Heart left ventricle (tissue), 13 donors: ENCODE measurements at regions not wholly inside any gene's neighbourhood (a gene's known extent, or its start where the extent isn't known, plus 50 kb on each side); places are given as distances from the start of the nearest gene placed in this dataset.

ENCODE experiments used
- POLR2A ChIP-seq, 2 donors: fragments of 450-650 bp; IDR thresholded peaks; one replicate each; pipeline ENCODE4 v1.6.1; 2017; ENCODE audit warnings: antibody characterized with exemption in 2 of 2, mild to moderate bottlenecking in 2 of 2, moderate library complexity in 2 of 2
- TF ChIP-seq, protein P1 (sequence below), 12 donors: fragments of 200-600 bp; sonication (generic) in 4 of 12; IDR thresholded peaks; one replicate each; pipeline versions ENCODE4 v1.5.0 to v1.8.0; 2018 to 2022; ENCODE audit warnings: antibody characterized with exemption in 12 of 12, mild to moderate bottlenecking in 5 of 12
- donor health status: ischemic (EF 13 %, LVEDD 7.1; RV severe dilation, severe dysfunction).
- donor health status: DM: no; HTN: yes; CAD: no.
- donor health status: DM: no; HTN: no; CAD: no.
- donor health status: ischemic (EF 25% LVEDD 6.9; RV normal size, moderate dysfunction).
- donor health status: ischemic (EF 25% LVEDD 5.7; RV mildly dilated, moderate dysfunction).
- donor health status: ischemic (EF 35%, LVEDD 5.7; RV mildly dilated, moderate dysfunction).
- donor health status: nonischemic (EF 11% LVEDD 7.7; RV severe dilation, severe dysfunction).
- donor health status: DM: yes; HTN: yes; CAD: no.
- donor health status: PGD.
- donor health status: ischemic (EF 29% LVEDD 5.4; RV normal size, mild dysfunction).
- donor health status: nonischemic (EF 23%, LVEDD 6.1; RV moderate dilation, normal function).

- no peak for TF ChIP-seq POLR2A (IDR thresholded peaks at IDR 0.05)
- TF ChIP-seq, protein P1, sequence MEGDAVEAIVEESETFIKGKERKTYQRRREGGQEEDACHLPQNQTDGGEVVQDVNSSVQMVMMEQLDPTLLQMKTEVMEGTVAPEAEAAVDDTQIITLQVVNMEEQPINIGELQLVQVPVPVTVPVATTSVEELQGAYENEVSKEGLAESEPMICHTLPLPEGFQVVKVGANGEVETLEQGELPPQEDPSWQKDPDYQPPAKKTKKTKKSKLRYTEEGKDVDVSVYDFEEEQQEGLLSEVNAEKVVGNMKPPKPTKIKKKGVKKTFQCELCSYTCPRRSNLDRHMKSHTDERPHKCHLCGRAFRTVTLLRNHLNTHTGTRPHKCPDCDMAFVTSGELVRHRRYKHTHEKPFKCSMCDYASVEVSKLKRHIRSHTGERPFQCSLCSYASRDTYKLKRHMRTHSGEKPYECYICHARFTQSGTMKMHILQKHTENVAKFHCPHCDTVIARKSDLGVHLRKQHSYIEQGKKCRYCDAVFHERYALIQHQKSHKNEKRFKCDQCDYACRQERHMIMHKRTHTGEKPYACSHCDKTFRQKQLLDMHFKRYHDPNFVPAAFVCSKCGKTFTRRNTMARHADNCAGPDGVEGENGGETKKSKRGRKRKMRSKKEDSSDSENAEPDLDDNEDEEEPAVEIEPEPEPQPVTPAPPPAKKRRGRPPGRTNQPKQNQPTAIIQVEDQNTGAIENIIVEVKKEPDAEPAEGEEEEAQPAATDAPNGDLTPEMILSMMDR (IDR thresholded peaks at IDR 0.05): no peak
Measured at GRCh38 chr20:5665417-5665816, 54.6 kb upstream of the GPCPD1 start.
